Femur (tissue), 1 donor: ENCODE measurements at regions not wholly inside any gene's neighbourhood (a gene's known extent, or its start where the extent isn't known, plus 50 kb on each side); places are given as distances from the start of the nearest gene placed in this dataset.

Source experiments
- DNase-seq: peaks from one replicate; pipeline ENCODE4 v3.0.0-alpha.2; 2017

DNA sequence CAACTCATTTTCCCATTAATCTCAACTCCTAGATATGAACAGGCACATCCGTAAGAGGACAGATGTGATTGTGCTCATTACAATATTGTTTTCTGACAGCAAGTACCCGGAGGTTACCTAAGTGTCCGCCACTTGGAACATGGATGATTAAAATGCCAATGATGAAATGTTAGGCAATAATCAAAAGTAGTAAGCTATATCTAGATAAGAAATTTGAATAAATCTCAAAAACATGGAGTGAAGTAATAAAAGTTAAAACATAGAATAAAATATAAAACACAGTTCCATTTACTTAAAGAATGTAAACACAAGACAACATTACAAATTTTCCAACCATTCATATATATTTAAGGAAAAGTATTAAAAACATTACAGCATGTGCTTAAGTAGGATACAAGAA lies 59.2 kb upstream of the LY86 start:
- DNase-seq, result no peak

DNA sequence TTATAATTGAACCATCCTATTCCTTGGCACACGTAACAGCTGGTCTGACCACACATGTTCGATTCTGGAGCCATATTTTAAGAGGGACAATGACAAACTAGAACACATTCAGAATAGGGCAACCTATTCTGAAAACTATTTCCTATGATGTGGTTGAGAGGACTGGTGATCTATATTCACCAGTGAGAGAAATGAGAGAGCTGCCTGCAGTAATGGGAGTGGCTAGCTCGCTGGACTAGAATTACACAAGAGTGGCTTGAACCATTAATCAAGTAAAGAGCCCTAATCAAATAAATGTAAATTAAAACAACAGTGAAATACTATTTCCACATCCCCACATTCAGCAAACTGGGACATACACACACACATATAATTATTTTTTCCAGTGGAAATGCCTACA lies 55.3 kb upstream of the LY86 start:
- DNase-seq, result no peak

DNA sequence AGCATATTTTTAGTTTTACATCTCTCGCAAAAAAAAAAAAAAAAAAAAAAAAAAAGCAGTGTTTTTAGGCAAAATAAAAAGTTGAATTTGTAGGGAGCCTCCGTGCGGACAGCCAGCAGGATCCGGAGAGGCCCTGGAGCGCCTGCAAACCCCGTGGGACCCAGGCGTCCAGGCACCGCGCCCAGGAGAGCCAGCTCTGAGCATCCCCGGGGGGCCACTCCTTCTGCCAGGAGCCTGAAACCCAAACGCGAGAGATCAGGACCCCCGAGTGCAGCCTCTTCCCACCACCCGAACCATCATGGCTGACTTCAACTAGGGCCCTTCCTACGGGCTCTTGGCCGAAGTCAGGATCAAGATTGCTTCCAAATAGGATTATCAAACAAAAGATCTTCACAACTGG lies 54.1 kb upstream of the LY86 start:
- DNase-seq, result no peak

DNA sequence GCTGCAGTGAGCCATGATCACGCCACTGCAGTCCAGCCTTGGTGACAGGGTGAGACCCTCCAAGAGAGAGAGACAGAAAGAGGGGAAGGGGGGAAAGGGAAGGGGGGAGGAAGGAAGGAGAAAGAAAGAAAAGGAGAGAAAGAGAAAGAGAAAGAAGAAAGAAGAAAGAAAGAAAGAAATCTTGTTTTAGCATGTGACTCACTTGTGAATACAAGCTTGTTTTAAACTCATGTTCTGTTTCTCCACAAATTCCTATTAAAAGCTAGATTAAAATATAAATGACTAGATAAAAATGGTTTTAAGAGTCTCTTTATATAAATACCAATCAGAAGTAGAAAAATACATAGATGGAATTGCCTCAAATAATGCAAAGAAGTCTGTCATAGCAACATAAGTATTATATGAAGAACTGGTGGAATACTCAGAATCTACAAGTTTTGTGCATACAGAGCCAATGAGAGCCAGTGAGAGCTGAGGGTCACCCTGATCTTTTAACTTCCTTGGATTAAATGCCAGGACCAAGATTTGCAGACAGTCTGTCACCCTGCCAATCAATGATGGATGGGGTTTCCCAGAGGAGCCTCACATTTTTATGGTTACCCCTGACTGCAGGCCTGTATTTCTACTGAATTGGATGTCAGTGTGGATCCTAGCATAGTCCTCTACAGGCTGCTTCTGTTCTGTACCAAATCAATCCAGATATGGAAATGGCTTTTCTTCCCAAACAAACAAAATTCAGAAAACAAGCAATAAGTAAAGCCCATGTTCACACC lies 50.8 kb upstream of the LY86 start:
- DNase-seq, result no peak

DNA sequence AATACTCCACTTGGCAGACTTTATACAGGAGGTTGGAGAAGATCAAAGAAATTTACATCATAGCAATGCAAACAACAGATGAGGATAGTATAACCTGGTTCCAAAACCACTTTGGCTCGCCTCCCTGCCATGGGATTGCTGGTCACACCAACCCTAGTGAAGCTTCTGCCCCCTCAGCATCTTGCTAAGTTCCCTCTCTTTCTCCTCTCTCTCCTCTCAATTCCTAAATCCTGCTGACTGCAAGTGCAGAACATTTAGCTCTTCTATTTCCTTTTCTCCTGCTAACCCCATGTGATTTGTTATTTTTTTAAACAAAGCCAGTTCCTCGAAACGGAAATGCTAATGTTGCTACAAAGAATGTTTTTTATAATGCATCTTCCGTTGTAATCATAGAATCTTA lies 50.3 kb upstream of the LY86 start:
- no peak for DNase-seq
